Epithelial cell of proximal tubule (primary cell): ENCODE measurements at regions not wholly inside any gene's neighbourhood (a gene's known extent, or its start where the extent isn't known, plus 50 kb on each side); places are given as distances from the start of the nearest gene placed in this dataset.

Experiments
- DNase-seq: peaks from one replicate; pipeline ENCODE4 v3.0.0-alpha.2; 2011; ENCODE audit warnings: low read depth
- H3K4me3 ChIP-seq: 2 replicates; pipeline ENCODE4 v1.5.1; 2011; ENCODE audit warnings: low read depth, mild to moderate bottlenecking, low read length
- TF ChIP-seq, protein P1 (sequence below): conservative IDR thresholded peaks from 2 replicates; pipeline ENCODE4 v1.5.1; 2012; ENCODE audit warnings: low read depth, mild to moderate bottlenecking, low read length

DNA sequence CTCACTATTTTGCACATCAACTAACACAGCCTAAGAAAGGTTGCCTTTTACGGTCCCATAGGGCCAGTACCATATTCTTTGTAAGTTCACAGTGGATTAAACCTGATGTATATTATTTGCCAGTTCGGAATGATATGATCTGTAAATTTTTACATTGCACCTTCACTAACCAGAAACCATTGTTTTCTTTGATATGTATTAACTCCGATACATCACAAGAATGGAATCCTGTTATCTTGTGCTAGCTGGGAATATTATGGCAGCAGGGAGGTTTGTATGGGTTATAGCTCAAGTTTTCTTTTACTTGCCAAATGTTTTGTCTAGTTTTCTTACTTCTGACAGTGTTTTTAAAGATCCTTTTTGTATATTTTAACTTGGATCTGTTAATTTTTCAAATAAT is 51.4 kb upstream of the S1PR1 start:
- DNase-seq = no peak
- TF ChIP-seq, protein P1, sequence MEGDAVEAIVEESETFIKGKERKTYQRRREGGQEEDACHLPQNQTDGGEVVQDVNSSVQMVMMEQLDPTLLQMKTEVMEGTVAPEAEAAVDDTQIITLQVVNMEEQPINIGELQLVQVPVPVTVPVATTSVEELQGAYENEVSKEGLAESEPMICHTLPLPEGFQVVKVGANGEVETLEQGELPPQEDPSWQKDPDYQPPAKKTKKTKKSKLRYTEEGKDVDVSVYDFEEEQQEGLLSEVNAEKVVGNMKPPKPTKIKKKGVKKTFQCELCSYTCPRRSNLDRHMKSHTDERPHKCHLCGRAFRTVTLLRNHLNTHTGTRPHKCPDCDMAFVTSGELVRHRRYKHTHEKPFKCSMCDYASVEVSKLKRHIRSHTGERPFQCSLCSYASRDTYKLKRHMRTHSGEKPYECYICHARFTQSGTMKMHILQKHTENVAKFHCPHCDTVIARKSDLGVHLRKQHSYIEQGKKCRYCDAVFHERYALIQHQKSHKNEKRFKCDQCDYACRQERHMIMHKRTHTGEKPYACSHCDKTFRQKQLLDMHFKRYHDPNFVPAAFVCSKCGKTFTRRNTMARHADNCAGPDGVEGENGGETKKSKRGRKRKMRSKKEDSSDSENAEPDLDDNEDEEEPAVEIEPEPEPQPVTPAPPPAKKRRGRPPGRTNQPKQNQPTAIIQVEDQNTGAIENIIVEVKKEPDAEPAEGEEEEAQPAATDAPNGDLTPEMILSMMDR = no peak
- H3K4me3 ChIP-seq = no peak overlapping the region

DNA sequence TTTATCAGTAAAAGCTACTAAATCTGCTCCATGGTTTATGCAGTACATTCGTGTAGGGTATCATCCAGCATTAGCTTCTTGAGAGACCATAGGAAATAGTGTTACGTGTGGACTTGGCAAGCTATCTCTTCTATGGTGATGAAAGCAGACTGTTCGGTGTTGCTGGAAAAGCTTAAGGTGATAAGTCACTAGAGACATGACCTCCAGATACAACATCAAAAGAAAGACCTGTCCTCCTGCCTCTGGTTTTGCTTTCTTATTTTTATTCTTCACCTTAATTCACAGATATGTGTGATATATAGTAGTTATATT is 53.5 kb upstream of the S1PR1 start:
- DNase-seq = no peak
- no peak overlapping the region for H3K4me3 ChIP-seq
- TF ChIP-seq, protein P1 = no peak

DNA sequence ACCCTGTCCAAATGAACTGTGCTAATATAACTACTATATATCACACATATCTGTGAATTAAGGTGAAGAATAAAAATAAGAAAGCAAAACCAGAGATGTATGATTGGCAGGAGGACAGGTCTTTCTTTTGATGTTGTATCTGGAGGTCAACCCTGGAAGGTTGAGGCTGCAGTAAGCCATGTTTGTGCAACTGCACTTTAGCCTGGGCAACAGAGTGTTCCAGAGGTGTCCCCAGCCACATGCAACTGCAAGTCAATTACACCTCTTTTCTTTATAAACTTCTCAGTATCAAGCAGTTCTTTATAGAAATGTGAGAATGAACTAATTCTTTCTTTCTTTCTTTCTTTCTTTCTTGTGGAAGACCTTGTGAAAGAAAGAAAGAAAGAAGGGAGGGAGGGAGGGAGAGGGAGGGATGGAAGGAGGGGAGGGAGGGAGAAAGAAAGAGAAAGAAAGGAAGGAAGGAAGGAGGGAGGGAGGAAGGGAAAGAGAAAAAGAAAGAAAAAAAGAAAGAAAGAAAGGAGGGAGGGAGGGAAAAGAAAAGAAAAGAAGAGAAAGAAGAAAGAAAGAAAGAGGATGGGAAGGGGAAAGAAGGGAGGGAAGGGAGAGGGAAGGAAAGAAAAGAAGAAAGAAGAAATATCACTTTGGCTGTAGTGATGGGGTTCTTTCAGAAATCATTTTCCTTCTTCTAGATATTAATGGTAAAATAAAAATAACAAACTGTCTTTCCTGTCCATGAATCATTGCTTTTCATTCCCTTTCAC is 54.0 kb upstream of the S1PR1 start:
- TF ChIP-seq, protein P1 = no peak

DNA sequence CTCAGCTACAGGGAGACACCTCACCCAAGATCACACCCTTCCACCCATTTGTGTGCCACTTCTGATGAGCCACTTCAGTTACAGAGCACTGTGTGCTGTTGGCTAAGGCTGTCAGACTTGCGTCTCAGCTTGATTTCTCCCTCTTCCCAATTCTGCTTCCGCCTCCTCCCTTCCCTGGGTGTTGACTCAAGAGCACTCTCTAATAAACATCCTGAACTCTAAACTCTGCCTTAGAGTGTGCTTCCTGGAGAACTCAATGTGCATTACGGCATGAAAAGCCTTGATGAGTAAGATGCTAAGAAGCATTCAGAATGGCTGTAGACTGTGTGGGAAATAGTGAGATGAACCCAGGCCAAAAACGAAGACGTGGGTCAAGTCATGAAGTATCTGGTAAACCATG is 54.9 kb upstream of the S1PR1 start:
- no peak overlapping the region for H3K4me3 ChIP-seq
- DNase-seq = no peak
- TF ChIP-seq, protein P1 = no peak

More for the DNA sequence above, 54.0 kb upstream of the S1PR1 start:
- no peak overlapping the region for H3K4me3 ChIP-seq
- no peak for DNase-seq

DNA sequence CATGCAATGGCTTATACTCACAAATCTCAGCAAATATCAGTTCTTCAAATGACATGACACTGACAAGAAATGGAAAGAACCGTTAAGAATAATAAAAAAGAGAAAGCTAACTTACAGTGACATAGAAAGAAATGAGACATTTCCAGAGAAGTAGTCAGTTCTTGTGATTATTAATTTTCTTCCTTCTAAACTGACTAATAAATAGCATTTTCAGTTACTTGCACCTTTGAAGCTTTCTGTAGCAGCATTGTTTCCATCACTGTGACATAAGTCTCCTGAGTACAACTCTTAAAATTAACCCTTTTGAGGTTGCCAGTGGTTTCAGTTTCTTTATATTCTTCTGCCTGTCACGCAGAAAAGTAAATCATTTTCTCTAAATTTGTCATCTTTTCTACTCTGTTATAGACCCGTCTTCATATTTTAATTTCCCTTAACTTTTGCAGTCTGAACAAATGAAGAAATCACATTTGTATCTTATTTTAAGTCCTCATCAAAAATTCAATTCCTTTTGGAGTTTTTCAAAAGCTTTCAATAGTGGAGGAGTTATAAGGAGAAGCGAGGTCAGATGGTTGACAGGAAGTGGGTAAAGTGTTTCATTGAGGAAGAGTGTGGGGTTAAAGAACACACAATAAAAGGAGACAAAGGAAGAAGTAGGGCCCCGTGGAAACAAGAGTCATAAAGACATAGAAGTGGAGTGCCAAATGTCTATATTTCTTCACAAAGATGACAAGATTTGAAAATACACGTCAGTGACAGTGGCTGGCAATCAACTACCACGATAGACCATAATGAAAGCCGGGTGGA is 57.9 kb upstream of the S1PR1 start:
- no peak overlapping the region for H3K4me3 ChIP-seq
- DNase-seq = no peak
- TF ChIP-seq, protein P1 = no peak

DNA sequence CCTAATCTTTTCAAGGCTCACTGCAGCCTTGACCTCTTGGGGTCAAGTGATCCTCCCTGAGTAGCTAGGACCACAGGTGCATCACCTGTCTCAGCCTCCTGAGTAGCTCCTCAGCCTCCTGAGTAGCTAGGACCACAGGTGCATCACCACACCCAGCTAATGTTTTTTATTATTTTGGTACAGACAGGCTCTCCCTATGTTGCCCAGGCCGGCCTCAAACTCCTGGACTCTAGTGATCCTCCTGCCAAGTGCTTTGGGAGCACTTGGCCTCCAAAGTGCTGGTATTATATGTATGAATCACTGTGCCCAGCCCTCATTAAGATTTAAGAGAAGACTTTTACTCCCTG is 58.5 kb upstream of the S1PR1 start:
- no peak for DNase-seq
- TF ChIP-seq, protein P1 = no peak

More for the DNA sequence above, 58.5 kb upstream of the S1PR1 start:
- H3K4me3 ChIP-seq = no peak overlapping the region
